HepG2 (cell line): ENCODE measurements at regions not wholly inside any gene's neighbourhood (a gene's known extent, or its start where the extent isn't known, plus 50 kb on each side); places are given as distances from the start of the nearest gene placed in this dataset.

Experiments used
- KAT8 ChIP-seq: IDR thresholded peaks from 2 replicates; pipeline ENCODE4 v1.6.1; 2016; ENCODE audit warnings: missing genetic modification reagents, missing compliant biosample characterization
- MED8 ChIP-seq: sonication (generic); formaldehyde crosslinking; IDR thresholded peaks from 2 replicates; pipeline ENCODE4 v1.8.1; 2023; ENCODE audit warnings: mild to moderate bottlenecking, missing genetic modification reagents; ENCODE audit not compliant: insufficient replicate concordance
- UBTF ChIP-seq: sonication (generic); formaldehyde crosslinking; IDR thresholded peaks from 2 replicates; pipeline ENCODE4 v1.4.0; 2020; ENCODE audit warnings: mild to moderate bottlenecking, missing genetic modification reagents
- ZBTB38 ChIP-seq: sonication (generic); formaldehyde crosslinking; IDR thresholded peaks from 2 replicates; pipeline ENCODE4 v1.5.1; 2020; ENCODE audit warnings: mild to moderate bottlenecking, missing genetic modification reagents
- ZFX ChIP-seq: sonication (generic); formaldehyde crosslinking; IDR thresholded peaks from 2 replicates; pipeline ENCODE4 v1.4.0; 2020; ENCODE audit warnings: mild to moderate bottlenecking, low read depth, missing genetic modification reagents, moderate library complexity
- ZNF124 ChIP-seq: sonication (generic); formaldehyde crosslinking; IDR thresholded peaks from 2 replicates; pipeline ENCODE4 v1.4.0; 2020; ENCODE audit warnings: missing genetic modification reagents
- ZNF142 ChIP-seq: sonication (generic); formaldehyde crosslinking; IDR thresholded peaks from 2 replicates; pipeline ENCODE4 v1.4.0; 2020; ENCODE audit warnings: missing genetic modification reagents
- ZNF740 ChIP-seq: sonication (generic); formaldehyde crosslinking; IDR thresholded peaks from 2 replicates; pipeline ENCODE4 v1.4.0; 2020; ENCODE audit warnings: missing genetic modification reagents
- ZNF816 ChIP-seq: sonication (generic); formaldehyde crosslinking; IDR thresholded peaks from 2 replicates; pipeline ENCODE4 v1.8.0; 2022; ENCODE audit warnings: missing genetic modification reagents, mild to moderate bottlenecking, borderline replicate concordance
- ZSCAN22 ChIP-seq: sonication (generic); formaldehyde crosslinking; IDR thresholded peaks from 2 replicates; pipeline ENCODE4 v1.4.0; 2020; ENCODE audit warnings: mild to moderate bottlenecking, missing genetic modification reagents

GRCh38 chr10:85433248-85433647 is 933.3 kb downstream of the GRID1 start (continued):
- TF ChIP-seq ZNF142 (no peak), ZBTB38 (CRISPR knock-in tag) (no peak), KAT8 (CRISPR knock-in tag) (no peak), ZNF740 (CRISPR knock-in tag) (no peak), ZSCAN22 (CRISPR knock-in tag) (no peak), ZNF816 (no peak), ZFX (CRISPR knock-in tag) (no peak), UBTF (CRISPR knock-in tag) (no peak), ZNF124 (CRISPR knock-in tag) (no peak), MED8 (CRISPR knock-in tag) (no peak)
